Smooth muscle cell (in vitro differentiated cells): ENCODE measurements at regions not wholly inside any gene's neighbourhood (a gene's known extent, or its start where the extent isn't known, plus 50 kb on each side); places are given as distances from the start of the nearest gene placed in this dataset.

Source experiments
- DNase-seq: peaks from one replicate; lab custom pipeline; 2025; ENCODE audit not compliant: unreplicated experiment; lab: John Stamatoyannopoulos, UW
- H2AFZ ChIP-seq: fragments of 200-600 bp; sonication (generic); 2 replicates; pipeline ENCODE4 v1.6.0; 2016; ENCODE audit warnings: antibody characterized with exemption, low read depth, mild to moderate bottlenecking
- H3F3A ChIP-seq: fragments of 200-600 bp; sonication (generic); 2 replicates; pipeline ENCODE4 v1.6.0; 2017; ENCODE audit warnings: antibody characterized with exemption, low read depth
- H3K27ac ChIP-seq: fragments of 200-600 bp; sonication (generic); 2 replicates; pipeline ENCODE4 v1.5.1; 2016; ENCODE audit warnings: low read depth, mild to moderate bottlenecking
- H3K27me3 ChIP-seq: fragments of 200-600 bp; sonication (generic); 2 replicates; pipeline ENCODE4 v1.6.1; 2016; ENCODE audit warnings: low read depth, mild to moderate bottlenecking
- H3K36me3 ChIP-seq: fragments of 200-600 bp; sonication (generic); 2 replicates; pipeline ENCODE4 v1.5.1; 2016; ENCODE audit warnings: low read depth
- H3K4me1 ChIP-seq: fragments of 200-600 bp; sonication (generic); 2 replicates; pipeline ENCODE4 v1.5.1; 2016; ENCODE audit warnings: low read depth
- H3K4me2 ChIP-seq: fragments of 200-600 bp; sonication (generic); 2 replicates; pipeline ENCODE4 v1.6.0; 2016; ENCODE audit warnings: mild to moderate bottlenecking
- H3K4me3 ChIP-seq: fragments of 200-600 bp; sonication (generic); 2 replicates; pipeline ENCODE4 v1.5.1; 2016; ENCODE audit warnings: mild to moderate bottlenecking
- H3K79me2 ChIP-seq: fragments of 200-600 bp; sonication (generic); 2 replicates; pipeline ENCODE4 v1.6.0; 2016; ENCODE audit warnings: low read depth, mild to moderate bottlenecking
- H3K9ac ChIP-seq: fragments of 200-600 bp; sonication (generic); 2 replicates; pipeline ENCODE4 v1.6.0; 2016; ENCODE audit warnings: low read depth
- H3K9me3 ChIP-seq: fragments of 200-600 bp; sonication (generic); replicated peaks from 2 replicates; pipeline ENCODE4 v1.5.1; 2016; ENCODE audit warnings: low read depth
- H4K20me1 ChIP-seq: fragments of 200-600 bp; sonication (generic); 2 replicates; pipeline ENCODE4 v1.6.0; 2016; ENCODE audit warnings: low read depth
- CTCF ChIP-seq: fragments of 200-600 bp; sonication (generic); IDR thresholded peaks from 2 replicates; pipeline ENCODE4 v1.5.1; 2017; ENCODE audit warnings: borderline replicate concordance, mild to moderate bottlenecking, antibody characterized with exemption; ENCODE audit not compliant: insufficient read depth, poor library complexity, severe bottlenecking
- WGBS: methylation state at CpG from one replicate; pipeline ENCODE4 v1.1.7; 2016; ENCODE audit warnings: low lambda C conversion rate; 5-methylcytosine and 5-hydroxymethylcytosine counted together

DNA sequence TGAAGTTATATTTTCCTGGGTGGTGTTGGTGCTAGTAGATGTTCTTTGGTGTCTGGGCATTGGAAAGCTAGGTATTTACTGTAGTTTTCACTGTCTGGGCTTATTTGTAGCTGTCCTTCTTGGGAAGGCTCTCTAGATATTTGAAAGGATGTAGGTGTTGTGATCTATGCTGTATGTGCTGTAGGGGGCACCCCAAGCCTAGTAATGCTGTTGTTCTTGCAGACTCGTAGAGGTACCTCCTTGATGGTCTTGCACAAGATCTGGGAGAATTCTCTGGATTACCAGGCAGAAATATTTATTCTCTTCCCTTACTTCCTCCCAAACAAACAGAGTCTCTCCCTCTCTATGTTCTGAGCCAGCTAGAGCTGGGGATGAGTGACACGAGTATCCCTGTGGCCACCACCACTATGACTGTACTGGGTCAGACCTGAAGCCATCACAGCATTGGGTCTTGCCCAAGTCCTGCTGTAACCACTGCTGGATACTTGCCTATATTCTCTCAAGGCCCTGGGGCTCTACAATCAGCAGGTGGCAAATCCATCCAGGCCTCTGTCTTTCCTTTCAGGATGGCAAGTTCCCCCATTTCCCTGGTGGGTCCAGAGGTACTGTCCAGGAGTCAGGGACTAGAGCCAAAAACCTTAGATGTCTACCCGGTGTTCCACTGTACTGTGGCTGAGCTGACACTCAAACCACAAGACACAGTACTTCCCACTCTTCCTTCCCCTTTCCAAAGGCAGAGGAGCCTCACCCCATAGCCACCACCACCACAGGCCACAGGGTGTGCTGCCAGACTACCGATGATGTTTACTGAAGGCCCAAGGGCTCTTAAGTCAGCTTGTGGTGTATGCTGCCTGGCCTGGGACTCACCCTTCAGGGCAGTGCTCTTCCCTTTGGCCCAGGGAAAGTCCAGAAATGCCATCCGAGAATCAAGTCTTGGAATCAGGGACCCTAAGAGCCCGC, 195.2 kb upstream of the DPPA4 start:
- TF ChIP-seq CTCF, result peak; percentile 59
- WGBS, result 68% methylated on average over 6 of the region's 6 CpGs
- no peak overlapping the region for H3K9ac ChIP-seq
- H3K36me3 ChIP-seq, result no peaks in the 10 kb centered on the region
- H3K27ac ChIP-seq, result no peak overlapping the region
- no peak for DNase-seq
- no peaks in the 10 kb centered on the region for H3K9me3 ChIP-seq
- no peaks in the 10 kb centered on the region for H4K20me1 ChIP-seq
- H3K27me3 ChIP-seq, result no peaks in the 10 kb centered on the region
- no peaks in the 10 kb centered on the region for H3K4me1 ChIP-seq
- H3K4me3 ChIP-seq, result no peak overlapping the region
- H3K79me2 ChIP-seq, result no peaks in the 10 kb centered on the region
- H2AFZ ChIP-seq, result no peak overlapping the region
- no peaks in the 10 kb centered on the region for H3F3A ChIP-seq
- H3K4me2 ChIP-seq, result no peak overlapping the region

- Histone ChIP-seq H3F3A (no peaks in the 10 kb centered on the region), H3K27ac (no peak overlapping the region)
- no peak for DNase-seq
Measured at GRCh38 chr3:109545746-109546145, 208.4 kb upstream of the DPPA4 start.

GRCh38 chr3:109548192-109548938, 211.0 kb upstream of the DPPA4 start:
- Histone ChIP-seq H3K27ac (no peak overlapping the region), H3K4me3 (no peak overlapping the region), H2AFZ (no peak overlapping the region), H3F3A (no peaks in the 10 kb centered on the region), H3K9ac (no peak overlapping the region), H3K36me3 (no peaks in the 10 kb centered on the region), H3K27me3 (no peaks in the 10 kb centered on the region), H3K4me2 (no peak overlapping the region), H3K4me1 (no peaks in the 10 kb centered on the region), H4K20me1 (no peaks in the 10 kb centered on the region), H3K79me2 (no peaks in the 10 kb centered on the region), H3K9me3 (no peaks in the 10 kb centered on the region)
- no peak for DNase-seq
- WGBS, result 86% methylated on average over 1 of the region's 1 CpG
- TF ChIP-seq CTCF, result no peak

More at GRCh38 chr3:109545746-109546145, 208.4 kb upstream of the DPPA4 start:
- Histone ChIP-seq H4K20me1 (no peaks in the 10 kb centered on the region), H3K4me2 (no peak overlapping the region), H3K36me3 (no peaks in the 10 kb centered on the region), H3K4me3 (no peak overlapping the region), H3K9me3 (no peaks in the 10 kb centered on the region), H3K4me1 (no peaks in the 10 kb centered on the region), H3K79me2 (no peaks in the 10 kb centered on the region), H3K27me3 (no peaks in the 10 kb centered on the region), H2AFZ (no peak overlapping the region), H3K9ac (no peak overlapping the region)
- TF ChIP-seq CTCF, result no peak
- WGBS, result 81% methylated on average over 10 of the region's 10 CpGs
